IMR-90 (cell line): ENCODE measurements at regions not wholly inside any gene's neighbourhood (a gene's known extent, or its start where the extent isn't known, plus 50 kb on each side); places are given as distances from the start of the nearest gene placed in this dataset.

Experiments used
- ATAC-seq: fragments of 200-7000 bp; cut with Tn5 transposase; 2 replicates; pipeline ENCODE4 v1.9.1; 2020; ENCODE audit warnings: low read depth, mild to moderate bottlenecking, moderate library complexity
- BruUV-seq: library from RNA; stranded (reverse); fragments of 400-500 nt; replicated peaks from 2 replicates; lab custom pipeline; 2021; lab: Mats Ljungman, UMichigan
- CTCF ChIA-PET: fragments of 300-600 bp; formaldehyde crosslinking; extraction: SDS; loops from one replicate; lab custom pipeline; 2021; ENCODE audit warnings: antibody characterized with exemption; lab: Yijun Ruan, JAX
- POLR2A ChIA-PET: fragments of 300-600 bp; sonication (Branson Sonifier 250); formaldehyde crosslinking; loops from one replicate; lab custom pipeline; 2022; ENCODE audit warnings: antibody characterized with exemption; ENCODE audit not compliant: unreplicated experiment; lab: Charles Lee
- DNase-seq: peaks from one replicate; pipeline ENCODE4 v3.0.0; 2013
- H2AFZ ChIP-seq: replicated peaks from 2 replicates; pipeline ENCODE3; 2013; ENCODE audit warnings: low read length, mild to moderate bottlenecking; ENCODE audit not compliant: poor library complexity
- H2AK5ac ChIP-seq: 2 replicates; pipeline ENCODE4 v1.6.1; 2013; ENCODE audit warnings: low read depth, low read length, inconsistent platforms
- H2AK9ac ChIP-seq: replicated peaks from 2 replicates; pipeline ENCODE3; 2013; ENCODE audit warnings: mild to moderate bottlenecking, low read depth, low read length, moderate library complexity; ENCODE audit not compliant: poor library complexity
- H2BK120ac ChIP-seq: 2 replicates; pipeline ENCODE4 v1.6.1; 2013; ENCODE audit warnings: low read depth, low read length, inconsistent platforms
- H2BK15ac ChIP-seq: 3 replicates; pipeline ENCODE4 v1.6.1; 2013; ENCODE audit warnings: low read depth, low read length, inconsistent platforms
- H2BK20ac ChIP-seq: 2 replicates; pipeline ENCODE4 v1.6.1; 2013; ENCODE audit warnings: low read depth, mild to moderate bottlenecking, inconsistent platforms, low read length, moderate library complexity
- H2BK5ac ChIP-seq: 2 replicates; pipeline ENCODE4 v1.6.1; 2013; ENCODE audit warnings: mild to moderate bottlenecking, low read depth, low read length, inconsistent platforms; ENCODE audit not compliant: poor library complexity, severe bottlenecking
- H3K14ac ChIP-seq: replicated peaks from 2 replicates; pipeline ENCODE4 v1.6.1; 2013; ENCODE audit warnings: low read depth, low read length, inconsistent platforms
- H3K18ac ChIP-seq: 2 replicates; pipeline ENCODE4 v1.6.1; 2013; ENCODE audit warnings: low read depth, low read length, control low read depth
- H3K23ac ChIP-seq: 2 replicates; pipeline ENCODE4 v1.6.1; 2013; ENCODE audit warnings: low read depth, low read length, inconsistent platforms
- H3K27ac ChIP-seq: 2 replicates; pipeline ENCODE4 v1.5.1; 2013; ENCODE audit warnings: mild to moderate bottlenecking, control low read depth, low read length; ENCODE audit not compliant: insufficient read depth
- H3K27me3 ChIP-seq: 2 replicates; pipeline ENCODE4 v1.6.1; 2013; ENCODE audit warnings: low read length; ENCODE audit not compliant: control insufficient read depth, insufficient read depth
- H3K36me3 ChIP-seq: 2 replicates; pipeline ENCODE4 v1.6.1; 2013; ENCODE audit warnings: low read length, mixed read lengths; ENCODE audit not compliant: control insufficient read depth, insufficient read depth
- H3K4ac ChIP-seq: 2 replicates; pipeline ENCODE4 v1.6.1; 2013; ENCODE audit warnings: low read depth, low read length, inconsistent platforms
- H3K4me1 ChIP-seq: 2 replicates; pipeline ENCODE4 v1.6.1; 2013; ENCODE audit warnings: low read length, mixed read lengths; ENCODE audit not compliant: control insufficient read depth, insufficient read depth
- H3K4me2 ChIP-seq: 2 replicates; pipeline ENCODE4 v1.6.1; 2013; ENCODE audit warnings: low read depth, mild to moderate bottlenecking, control low read depth, low read length, moderate library complexity
- H3K4me3 ChIP-seq: 2 replicates; pipeline ENCODE4 v1.5.1; 2013; ENCODE audit warnings: low read depth, mild to moderate bottlenecking, control low read depth, low read length, moderate library complexity; ENCODE audit not compliant: insufficient read depth
- H3K56ac ChIP-seq: 2 replicates; pipeline ENCODE4 v1.6.1; 2013; ENCODE audit warnings: low read length, inconsistent platforms; ENCODE audit not compliant: insufficient read depth; ENCODE audit errors: extremely low read depth
- H3K79me1 ChIP-seq, 2 experiments: 2 replicates each; pipeline ENCODE4 v1.6.1; 2013; ENCODE audit warnings: low read length in 2 of 2, inconsistent platforms in 1 of 2, low read depth in 1 of 2
- H3K9ac ChIP-seq: 2 replicates; pipeline ENCODE4 v1.6.1; 2013; ENCODE audit warnings: low read depth, low read length, control low read depth
- H3K9me1 ChIP-seq: 2 replicates; pipeline ENCODE4 v1.6.1; 2013; ENCODE audit warnings: low read length, inconsistent platforms; ENCODE audit not compliant: insufficient read depth
- H3K9me3 ChIP-seq: 2 replicates; pipeline ENCODE4 v1.6.1; 2013; ENCODE audit warnings: low read length; ENCODE audit not compliant: control insufficient read depth, insufficient read depth
- H4K20me1 ChIP-seq: 2 replicates; pipeline ENCODE4 v1.6.1; 2013; ENCODE audit warnings: low read length, inconsistent platforms; ENCODE audit not compliant: insufficient read depth
- H4K5ac ChIP-seq: 2 replicates; pipeline ENCODE4 v1.6.1; 2013; ENCODE audit warnings: mild to moderate bottlenecking, low read depth, low read length, control low read depth
- H4K8ac ChIP-seq, 2 experiments: 2 replicates each; pipeline ENCODE4 v1.6.1; 2013; ENCODE audit warnings: low read depth in 2 of 2, low read length in 2 of 2, control low read depth in 1 of 2, inconsistent platforms in 1 of 2
- H4K91ac ChIP-seq: 2 replicates; pipeline ENCODE4 v1.6.1; 2013; ENCODE audit warnings: low read depth, low read length, inconsistent platforms; ENCODE audit not compliant: insufficient read depth
- BHLHE40 ChIP-seq: fragments of 150-350 bp; IDR thresholded peaks from 2 replicates; pipeline ENCODE4 v1.6.1; 2016; ENCODE audit warnings: mild to moderate bottlenecking, low read depth, low read length
- CEBPB ChIP-seq: IDR thresholded peaks from 2 replicates; pipeline ENCODE4 v1.6.1; 2012; ENCODE audit warnings: low read depth, low read length, improper control_type of control experiment
- FOS ChIP-seq: fragments of 150-350 bp; IDR thresholded peaks from 2 replicates; pipeline ENCODE4 v1.6.1; 2016; ENCODE audit warnings: low read depth, low read length
- MAFK ChIP-seq: IDR thresholded peaks from 2 replicates; pipeline ENCODE4 v1.6.1; 2012; ENCODE audit warnings: low read depth, low read length, improper control_type of control experiment
- MAZ ChIP-seq: IDR thresholded peaks from 2 replicates; pipeline ENCODE4 v1.6.1; 2012; ENCODE audit warnings: low read depth, mild to moderate bottlenecking, low read length, improper control_type of control experiment, moderate library complexity, borderline replicate concordance
- MXI1 ChIP-seq: IDR thresholded peaks from 2 replicates; pipeline ENCODE4 v1.6.1; 2012; ENCODE audit warnings: low read depth, mild to moderate bottlenecking, low read length, moderate library complexity, borderline replicate concordance
- NFE2L2 ChIP-seq: fragments of 150-350 bp; IDR thresholded peaks from 2 replicates; pipeline ENCODE4 v1.6.1; 2016; ENCODE audit warnings: low read depth, mild to moderate bottlenecking, low read length
- POLR2A ChIP-seq: IDR thresholded peaks from 2 replicates; pipeline ENCODE4 v1.6.1; 2012; ENCODE audit warnings: mild to moderate bottlenecking, low read depth, low read length
- RAD21 ChIP-seq: IDR thresholded peaks from 2 replicates; pipeline ENCODE4 v1.6.1; 2012; ENCODE audit warnings: low read length, improper control_type of control experiment
- RCOR1 ChIP-seq: IDR thresholded peaks from 2 replicates; pipeline ENCODE4 v1.6.1; 2012; ENCODE audit warnings: mild to moderate bottlenecking, low read length, improper control_type of control experiment; ENCODE audit not compliant: insufficient replicate concordance
- RFX5 ChIP-seq: IDR thresholded peaks from 2 replicates; pipeline ENCODE4 v1.8.0; 2012; ENCODE audit warnings: low read depth, mild to moderate bottlenecking, low read length, moderate library complexity
- WGBS, 2 experiments: methylation state at CpG; one replicate each; pipeline versions ENCODE4 v1.1.5 to v1.1.7; 2013; ENCODE audit warnings: missing lambda C conversion rate in 2 of 2; ENCODE audit not compliant: insufficient read length in 1 of 2; ENCODE audit errors: extremely low coverage in 2 of 2; 5-methylcytosine and 5-hydroxymethylcytosine counted together
- dilution Hi-C: fragments of 300-500 bp; cut with HindIII; formaldehyde crosslinking; loops from one replicate; pipeline ENCODE4 v1.14.3; 2018; ENCODE audit warnings: low sequenced_read_pairs; ENCODE audit not compliant: unreplicated experiment
- in situ Hi-C: fragments of 300-500 bp; cut with MboI; formaldehyde crosslinking; loops from 3 replicates; pipeline ENCODE4 v1.14.3; 2019; ENCODE audit warnings: low sequenced_read_pairs, inconsistent platforms, mixed read lengths
- intact Hi-C: fragments of 100-400 bp; cut with micrococcal nuclease; formaldehyde crosslinking; loops from 2 replicates; pipeline ENCODE4 v1.10.0; 2022
- TF ChIP-seq, protein P1 (sequence below): fragments of 150-350 bp; IDR thresholded peaks from 2 replicates; pipeline ENCODE4 v1.6.1; 2016; ENCODE audit warnings: low read depth, mild to moderate bottlenecking, low read length, moderate library complexity, borderline replicate concordance
- TF ChIP-seq, protein P2 (sequence below): conservative IDR thresholded peaks from 2 replicates; pipeline ENCODE4 v1.5.1; 2012; ENCODE audit warnings: mild to moderate bottlenecking, low read depth, low read length, improper control_type of control experiment
- TF ChIP-seq, protein P3 (sequence below): fragments of 150-350 bp; IDR thresholded peaks from 2 replicates; pipeline ENCODE4 v1.6.1; 2017; ENCODE audit warnings: mild to moderate bottlenecking, antibody characterized with exemption, low read length, low read depth

DNA sequence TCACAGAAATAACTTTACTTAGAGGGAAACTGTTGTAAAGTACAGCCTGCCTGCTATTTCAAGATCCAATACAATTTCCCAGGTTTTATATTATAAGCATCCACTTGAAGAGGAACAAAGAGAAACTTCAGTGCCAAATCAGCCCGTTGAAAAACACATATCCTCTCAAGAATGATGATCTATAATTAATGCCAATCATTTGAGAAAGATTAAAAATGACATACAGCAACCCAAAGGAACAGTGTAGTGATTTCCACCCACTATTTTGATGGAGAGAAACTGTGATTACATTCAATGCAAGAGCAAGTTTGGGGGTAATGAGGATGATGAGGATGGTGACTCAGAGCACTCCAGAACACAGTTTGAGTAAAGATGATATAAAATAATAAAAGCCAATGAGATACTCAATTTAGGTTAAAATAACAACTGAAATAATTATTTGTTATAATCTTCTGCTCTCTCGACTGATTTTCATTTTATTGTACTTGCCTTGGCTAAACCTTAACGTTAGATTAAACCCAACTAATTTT is 715.5 kb downstream of the NCAM2 start:
- CTCF ChIA-PET, result no interaction called here
- intact Hi-C loops, result no loop called here

More for the DNA sequence above, 715.5 kb downstream of the NCAM2 start:
- Histone ChIP-seq H2AK5ac (0 out of 2 replicates have a peak overlapping the region, but pooled peaks have one; percentile 36), H3K79me1 (no peaks in the 10 kb centered on the region), H3K27me3 (no peaks in the 10 kb centered on the region), H3K9me3 (no peaks in the 10 kb centered on the region), H2BK120ac (peak overlapping the region; percentile 96), H3K9me1 (no peaks in the 10 kb centered on the region), H3K36me3 (no peaks in the 10 kb centered on the region), H3K56ac (peak overlapping the region; percentile 35; the same call in 1 of the 2 replicates), H3K23ac (peak overlapping the region; percentile 22; the same call in 1 of the 2 replicates), H3K27ac (no peak overlapping the region), H3K4me1 (no peaks in the 10 kb centered on the region; the same call in 1 of the 2 replicates), H2AFZ (no peak overlapping the region), H4K8ac (peak overlapping the region; percentile 55 to 61; a peak in 3 of 4 replicates), H3K9ac (no peak overlapping the region), H2BK5ac (peak overlapping the region; percentile 98), H2AK9ac (no peak overlapping the region), H3K18ac (peak overlapping the region; percentile 81; the same call in 1 of the 2 replicates), H3K4me3 (no peak overlapping the region), H3K4me2 (peak overlapping the region; percentile 3; the same call in 1 of the 2 replicates), H2BK15ac (peak overlapping the region; percentile 74; the same call in 1 of the 3 replicates), H3K4ac (peak overlapping the region; percentile 65; the same call in 1 of the 2 replicates), H4K20me1 (no peaks in the 10 kb centered on the region), H3K14ac (peak overlapping the region; percentile 67), H2BK20ac (peak overlapping the region; percentile 82; the same call in 1 of the 2 replicates), H4K5ac (peak overlapping the region; percentile 82; the same call in 1 of the 2 replicates), H4K91ac (peak overlapping the region; percentile 86)
- TF ChIP-seq, protein P1, sequence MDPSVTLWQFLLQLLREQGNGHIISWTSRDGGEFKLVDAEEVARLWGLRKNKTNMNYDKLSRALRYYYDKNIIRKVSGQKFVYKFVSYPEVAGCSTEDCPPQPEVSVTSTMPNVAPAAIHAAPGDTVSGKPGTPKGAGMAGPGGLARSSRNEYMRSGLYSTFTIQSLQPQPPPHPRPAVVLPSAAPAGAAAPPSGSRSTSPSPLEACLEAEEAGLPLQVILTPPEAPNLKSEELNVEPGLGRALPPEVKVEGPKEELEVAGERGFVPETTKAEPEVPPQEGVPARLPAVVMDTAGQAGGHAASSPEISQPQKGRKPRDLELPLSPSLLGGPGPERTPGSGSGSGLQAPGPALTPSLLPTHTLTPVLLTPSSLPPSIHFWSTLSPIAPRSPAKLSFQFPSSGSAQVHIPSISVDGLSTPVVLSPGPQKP, result no peak
- TF ChIP-seq MAZ, result no peak
- TF ChIP-seq MAFK, result no peak
- TF ChIP-seq NFE2L2, result no peak
- no peak for TF ChIP-seq RFX5
- TF ChIP-seq CEBPB, result no peak
- no peak for TF ChIP-seq POLR2A
- no peak for TF ChIP-seq MXI1
- no peak for TF ChIP-seq RAD21
- TF ChIP-seq FOS, result no peak
- TF ChIP-seq, protein P2, sequence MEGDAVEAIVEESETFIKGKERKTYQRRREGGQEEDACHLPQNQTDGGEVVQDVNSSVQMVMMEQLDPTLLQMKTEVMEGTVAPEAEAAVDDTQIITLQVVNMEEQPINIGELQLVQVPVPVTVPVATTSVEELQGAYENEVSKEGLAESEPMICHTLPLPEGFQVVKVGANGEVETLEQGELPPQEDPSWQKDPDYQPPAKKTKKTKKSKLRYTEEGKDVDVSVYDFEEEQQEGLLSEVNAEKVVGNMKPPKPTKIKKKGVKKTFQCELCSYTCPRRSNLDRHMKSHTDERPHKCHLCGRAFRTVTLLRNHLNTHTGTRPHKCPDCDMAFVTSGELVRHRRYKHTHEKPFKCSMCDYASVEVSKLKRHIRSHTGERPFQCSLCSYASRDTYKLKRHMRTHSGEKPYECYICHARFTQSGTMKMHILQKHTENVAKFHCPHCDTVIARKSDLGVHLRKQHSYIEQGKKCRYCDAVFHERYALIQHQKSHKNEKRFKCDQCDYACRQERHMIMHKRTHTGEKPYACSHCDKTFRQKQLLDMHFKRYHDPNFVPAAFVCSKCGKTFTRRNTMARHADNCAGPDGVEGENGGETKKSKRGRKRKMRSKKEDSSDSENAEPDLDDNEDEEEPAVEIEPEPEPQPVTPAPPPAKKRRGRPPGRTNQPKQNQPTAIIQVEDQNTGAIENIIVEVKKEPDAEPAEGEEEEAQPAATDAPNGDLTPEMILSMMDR, result no peak
- TF ChIP-seq, protein P3, sequence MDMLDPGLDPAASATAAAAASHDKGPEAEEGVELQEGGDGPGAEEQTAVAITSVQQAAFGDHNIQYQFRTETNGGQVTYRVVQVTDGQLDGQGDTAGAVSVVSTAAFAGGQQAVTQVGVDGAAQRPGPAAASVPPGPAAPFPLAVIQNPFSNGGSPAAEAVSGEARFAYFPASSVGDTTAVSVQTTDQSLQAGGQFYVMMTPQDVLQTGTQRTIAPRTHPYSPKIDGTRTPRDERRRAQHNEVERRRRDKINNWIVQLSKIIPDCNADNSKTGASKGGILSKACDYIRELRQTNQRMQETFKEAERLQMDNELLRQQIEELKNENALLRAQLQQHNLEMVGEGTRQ, result no peak
- TF ChIP-seq BHLHE40, result no peak
- TF ChIP-seq RCOR1, result no peak
- no TSS peak for BruUV-seq
- no CpG with 5 or more reads among the region's 3 CpGs for WGBS, 2 experiments
- POLR2A ChIA-PET, result no interaction called here
- ATAC-seq (no peak), DNase-seq (peak; percentile 11)
- in situ Hi-C loops, result no loop called here
- dilution Hi-C loops, result no loop called here
